Adrenal gland (tissue), 5 donors: ENCODE measurements at regions not wholly inside any gene's neighbourhood (a gene's known extent, or its start where the extent isn't known, plus 50 kb on each side); places are given as distances from the start of the nearest gene placed in this dataset.

ENCODE experiments used
- CTCF ChIP-seq, 6 experiments: fragments of 450-650 bp in 4 of 6; fragments of 200-600 bp in 2 of 6; sonication (generic) in 1 of 6; IDR thresholded peaks; 1 replicate in 5 of 6; 2 replicates in 1 of 6; pipeline versions ENCODE4 v1.5.1 to v1.8.0; 2016 to 2021; ENCODE audit warnings: antibody characterized with exemption in 6 of 6, mild to moderate bottlenecking in 2 of 6, moderate library complexity in 1 of 6
- POLR2A ChIP-seq, 2 donors: fragments of 450-650 bp; IDR thresholded peaks; one replicate each; pipeline ENCODE4 v1.6.1; 2017; ENCODE audit warnings: antibody characterized with exemption in 2 of 2, mild to moderate bottlenecking in 2 of 2, moderate library complexity in 1 of 2
- donor health status: DM: no; HTN: no; CAD: no.

DNA sequence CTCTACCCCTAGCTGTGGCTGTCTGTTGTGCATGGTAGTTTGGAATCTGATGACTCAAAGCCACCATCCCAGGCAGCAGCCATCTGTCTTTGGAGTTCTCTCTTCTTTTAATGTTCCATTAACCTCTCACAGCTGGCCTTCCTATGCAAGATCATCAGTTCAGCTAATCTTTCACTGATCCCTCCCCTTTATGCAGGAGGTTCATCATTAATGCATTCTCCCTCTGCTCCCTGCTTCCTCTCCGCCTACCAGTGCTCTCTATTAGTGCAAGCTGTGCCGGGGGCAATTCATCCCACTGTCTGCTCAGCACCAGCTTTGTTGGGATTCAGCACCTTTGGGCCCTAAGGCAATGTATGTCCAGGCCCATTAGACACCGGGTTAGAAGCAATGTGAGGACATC lies 413.0 kb upstream of the LRRC4C start:
- no peak for TF ChIP-seq CTCF (IDR thresholded peaks at IDR 0.05)
- no peak for TF ChIP-seq POLR2A (IDR thresholded peaks at IDR 0.05)
